ENCODE measurements at regions not wholly inside any gene's neighbourhood (a gene's known extent, or its start where the extent isn't known, plus 50 kb on each side); places are given as distances from the start of the nearest gene placed in this dataset.
"Not testable (repeated sequence)": the region's sequence is repeated elsewhere in the genome, so short reads cannot be mapped to it uniquely, and the experiment has no call there.

- DNase-seq (ENCODE audit: low read depth, low spot score), result no peak
Measured at GRCh38 chr20:29687438-29687837, 1570.0 kb upstream of the DEFB115 start.

- DNase-seq (ENCODE audit: low read depth, low spot score), result no peak
Measured at GRCh38 chr20:29689411-29690225, 1567.8 kb upstream of the DEFB115 start.

- no peak for DNase-seq (ENCODE audit: low read depth, low spot score)
Measured at GRCh38 chr20:29690274-29690673, 1567.2 kb upstream of the DEFB115 start.

- no peak for DNase-seq (ENCODE audit: low read depth, low spot score)
Measured at GRCh38 chr20:29740601-29740950, 1516.9 kb upstream of the DEFB115 start.

DNA sequence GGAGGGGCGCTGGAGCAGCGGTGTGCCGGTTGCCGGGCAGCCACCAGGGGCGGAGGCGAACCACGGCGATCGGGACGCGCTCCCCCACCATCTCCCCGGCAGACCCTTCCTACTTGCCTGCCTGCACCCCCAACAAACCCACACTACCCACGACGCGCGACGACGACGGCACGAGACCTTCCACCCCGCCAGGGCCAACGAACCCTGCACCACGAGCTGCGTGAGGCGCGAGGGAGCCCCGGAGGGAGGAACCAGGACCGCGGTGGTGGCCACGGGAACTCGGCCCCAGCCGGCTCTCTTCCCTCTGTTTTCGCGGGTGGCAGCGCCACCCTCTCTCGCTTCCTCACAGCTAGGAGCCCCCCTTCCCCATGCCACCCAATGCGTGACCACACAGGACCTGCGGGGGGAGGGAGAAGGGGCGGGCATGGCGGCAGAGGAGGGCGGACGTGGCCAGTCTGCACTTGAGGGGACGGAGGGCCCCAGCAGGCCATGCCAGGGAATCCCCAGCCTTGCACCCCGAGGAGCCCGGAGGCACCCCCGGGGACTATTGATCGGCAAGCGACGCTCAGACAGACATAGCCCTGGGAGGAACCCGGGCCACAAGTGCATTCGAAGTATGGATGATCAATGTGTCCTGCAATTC lies 1516.4 kb upstream of the DEFB115 start:
- DNase-seq (ENCODE audit: low read depth, low spot score), result no peak

DNA sequence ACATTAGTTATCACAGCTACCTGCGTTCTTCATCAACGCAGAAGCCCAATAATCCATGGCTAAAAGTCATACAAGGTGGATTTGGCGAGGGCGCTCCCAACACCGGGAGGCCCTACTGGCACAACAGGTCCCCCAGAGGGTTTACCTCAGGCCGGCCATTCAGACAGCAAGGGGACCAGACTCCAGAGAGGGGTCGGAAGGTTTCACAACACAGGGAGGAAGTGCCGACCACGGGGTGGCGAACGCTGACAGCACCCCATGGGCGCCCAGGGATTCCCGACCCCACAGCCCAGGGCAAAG lies 1515.9 kb upstream of the DEFB115 start:
- no peak for DNase-seq (ENCODE audit: low read depth, low spot score)

GRCh38 chr20:29741894-29742698 lies 1515.4 kb upstream of the DEFB115 start:
- no peak for DNase-seq (ENCODE audit: low read depth, low spot score)

DNA sequence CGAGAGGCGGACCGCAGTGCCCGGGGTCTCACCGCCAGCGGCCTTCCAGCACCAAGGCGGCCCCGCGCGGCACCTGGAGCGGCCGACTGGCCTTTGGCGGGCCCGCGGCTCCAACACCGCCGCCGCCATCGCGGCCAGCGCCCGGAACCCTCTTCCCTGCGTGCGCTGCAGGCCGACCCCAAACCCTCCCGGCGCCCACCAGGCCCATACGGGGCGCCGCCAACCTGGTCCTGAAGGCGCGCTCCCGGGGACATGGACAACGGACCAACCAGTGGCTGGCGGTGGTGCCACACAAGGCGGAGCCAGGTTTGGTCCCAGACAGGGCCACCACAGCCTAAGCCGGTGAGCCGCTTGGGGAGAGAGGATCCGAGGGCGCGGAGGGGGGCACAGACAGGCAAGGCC lies 1514.8 kb upstream of the DEFB115 start:
- DNase-seq (ENCODE audit: low read depth, low spot score), result no peak

GRCh38 chr20:29743101-29743931 lies 1514.1 kb upstream of the DEFB115 start:
- DNase-seq (ENCODE audit: low read depth, low spot score), result no peak

GRCh38 chr20:29744071-29744470 lies 1513.4 kb upstream of the DEFB115 start:
- DNase-seq (ENCODE audit: low read depth, low spot score), result no peak

DNA sequence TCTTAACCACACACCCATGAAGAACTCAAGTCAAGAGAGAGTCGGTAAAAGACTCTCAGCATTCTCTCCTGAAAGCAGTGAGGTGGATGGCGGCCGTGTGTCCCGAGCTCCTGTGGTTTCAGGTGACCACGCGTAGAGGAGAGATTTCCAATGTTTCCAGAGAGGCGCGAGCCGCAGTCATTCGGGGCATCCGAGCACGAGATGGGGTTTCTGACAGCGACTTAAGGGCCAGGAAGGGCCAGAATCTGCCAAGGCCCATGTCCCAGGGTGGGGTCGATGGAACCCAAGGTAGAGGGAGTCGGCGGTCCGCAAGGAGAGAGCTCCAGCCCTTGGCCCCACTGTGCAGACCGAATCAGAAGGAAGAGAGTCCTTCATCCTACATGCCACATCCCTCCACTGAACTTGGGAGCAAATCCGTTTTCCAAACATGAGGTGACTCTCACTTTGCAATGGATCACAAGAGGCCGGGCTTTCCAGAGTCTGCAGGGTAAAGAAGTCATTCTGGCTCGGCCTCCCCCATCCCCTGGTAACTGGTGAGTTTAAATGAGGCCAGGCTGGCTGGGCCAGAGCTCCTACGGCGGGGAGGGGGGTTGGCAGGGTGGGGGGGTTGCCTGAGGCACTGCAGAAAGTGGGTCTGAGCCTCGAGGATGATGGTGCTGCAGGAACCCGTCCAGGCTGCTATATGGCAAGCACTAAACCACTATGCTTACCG lies 1511.8 kb upstream of the DEFB115 start:
- DNase-seq (ENCODE audit: low read depth, low spot score), result not testable (repeated sequence)

- no peak for DNase-seq (ENCODE audit: low read depth, low spot score)
Measured at GRCh38 chr20:29750268-29750899, 1507.1 kb upstream of the DEFB115 start.

- not testable (repeated sequence) for DNase-seq (ENCODE audit: low read depth, low spot score)
Measured at GRCh38 chr20:29752644-29753425, 1504.6 kb upstream of the DEFB115 start.

GRCh38 chr20:29753426-29753746 lies 1504.1 kb upstream of the DEFB115 start:
- not testable (repeated sequence) for DNase-seq (ENCODE audit: low read depth, low spot score)

GRCh38 chr20:29753879-29754278 lies 1503.6 kb upstream of the DEFB115 start:
- DNase-seq (ENCODE audit: low read depth, low spot score), result not testable (repeated sequence)

- not testable (repeated sequence) for DNase-seq (ENCODE audit: low read depth, low spot score)
Measured at GRCh38 chr20:29755854-29756498, 1501.5 kb upstream of the DEFB115 start.

GRCh38 chr20:29756664-29757063 lies 1500.8 kb upstream of the DEFB115 start:
- no peak for DNase-seq (ENCODE audit: low read depth, low spot score)

- not testable (repeated sequence) for DNase-seq (ENCODE audit: low read depth, low spot score)
Measured at GRCh38 chr20:29761621-29762385, 1495.7 kb upstream of the DEFB115 start.

- no peak for DNase-seq (ENCODE audit: low read depth, low spot score)
Measured at GRCh38 chr20:29762620-29763019, 1494.8 kb upstream of the DEFB115 start.

All from astrocyte of the hippocampus (primary cell).